Cardiac muscle cell (in vitro differentiated cells and primary cell): ENCODE measurements at regions not wholly inside any gene's neighbourhood (a gene's known extent, or its start where the extent isn't known, plus 50 kb on each side); places are given as distances from the start of the nearest gene placed in this dataset.

Source experiments
- DNase-seq, 2 donors: peaks; one replicate each; pipeline versions ENCODE4 v3.0.0 to v3.0.0-alpha.2; 2010 to 2017; ENCODE audit warnings: low read depth in 1 of 2, low spot score in 1 of 2
- H3K27ac ChIP-seq: fragments of 200-600 bp; sonication (generic); 2 replicates; pipeline ENCODE4 v1.5.1; 2016
- H3K27me3 ChIP-seq: fragments of 200-600 bp; sonication (generic); 2 replicates; pipeline ENCODE4 v1.6.0; 2016; ENCODE audit warnings: control low read depth
- H3K36me3 ChIP-seq: fragments of 200-600 bp; sonication (generic); 2 replicates; pipeline ENCODE4 v1.5.1; 2016; ENCODE audit warnings: control low read depth
- H3K4me1 ChIP-seq: fragments of 200-600 bp; sonication (generic); 2 replicates; pipeline ENCODE4 v1.8.1; 2017; ENCODE audit warnings: low read depth, mild to moderate bottlenecking, mixed run types
- H3K4me3 ChIP-seq: fragments of 200-600 bp; sonication (generic); 2 replicates; pipeline ENCODE4 v1.5.1; 2016; ENCODE audit warnings: mild to moderate bottlenecking
- H3K9me3 ChIP-seq: fragments of 200-600 bp; sonication (generic); 2 replicates; pipeline ENCODE4 v1.5.1; 2017; ENCODE audit warnings: low read depth, mild to moderate bottlenecking, control low read depth
- TF ChIP-seq, protein P1 (sequence below): IDR thresholded peaks from 2 replicates; pipeline ENCODE4 v1.5.1; 2012; ENCODE audit warnings: low read depth, mild to moderate bottlenecking, low read length

DNA sequence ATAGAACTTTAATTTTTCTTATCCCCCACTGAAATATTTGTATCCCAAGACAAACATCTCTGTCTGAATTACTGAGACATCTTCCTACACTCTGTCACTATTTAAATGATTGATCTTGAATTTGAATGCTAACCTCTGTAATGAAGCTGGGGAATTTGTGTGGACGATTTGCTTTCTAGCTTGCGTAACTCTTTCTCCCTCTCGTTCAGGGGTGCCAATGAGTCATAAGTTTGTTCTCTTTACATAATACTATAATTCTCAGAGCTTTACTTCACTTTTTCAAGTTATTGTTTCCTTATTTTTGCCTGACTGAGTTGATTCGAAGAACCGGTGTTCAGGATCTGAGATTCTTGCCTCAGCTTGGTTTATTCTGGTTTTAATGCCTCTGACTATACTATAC, 783.3 kb upstream of the CADM2 start:
- H3K4me3 ChIP-seq = no peak overlapping the region
- H3K27me3 ChIP-seq = no peaks in the 10 kb centered on the region
- no peaks in the 10 kb centered on the region for H3K4me1 ChIP-seq
- no peak overlapping the region for H3K27ac ChIP-seq
- no peaks in the 10 kb centered on the region for H3K36me3 ChIP-seq
- no peak for DNase-seq
- TF ChIP-seq, protein P1, sequence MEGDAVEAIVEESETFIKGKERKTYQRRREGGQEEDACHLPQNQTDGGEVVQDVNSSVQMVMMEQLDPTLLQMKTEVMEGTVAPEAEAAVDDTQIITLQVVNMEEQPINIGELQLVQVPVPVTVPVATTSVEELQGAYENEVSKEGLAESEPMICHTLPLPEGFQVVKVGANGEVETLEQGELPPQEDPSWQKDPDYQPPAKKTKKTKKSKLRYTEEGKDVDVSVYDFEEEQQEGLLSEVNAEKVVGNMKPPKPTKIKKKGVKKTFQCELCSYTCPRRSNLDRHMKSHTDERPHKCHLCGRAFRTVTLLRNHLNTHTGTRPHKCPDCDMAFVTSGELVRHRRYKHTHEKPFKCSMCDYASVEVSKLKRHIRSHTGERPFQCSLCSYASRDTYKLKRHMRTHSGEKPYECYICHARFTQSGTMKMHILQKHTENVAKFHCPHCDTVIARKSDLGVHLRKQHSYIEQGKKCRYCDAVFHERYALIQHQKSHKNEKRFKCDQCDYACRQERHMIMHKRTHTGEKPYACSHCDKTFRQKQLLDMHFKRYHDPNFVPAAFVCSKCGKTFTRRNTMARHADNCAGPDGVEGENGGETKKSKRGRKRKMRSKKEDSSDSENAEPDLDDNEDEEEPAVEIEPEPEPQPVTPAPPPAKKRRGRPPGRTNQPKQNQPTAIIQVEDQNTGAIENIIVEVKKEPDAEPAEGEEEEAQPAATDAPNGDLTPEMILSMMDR = no peak
- no peaks in the 10 kb centered on the region for H3K9me3 ChIP-seq

GRCh38 chr3:84184937-84185336, 773.9 kb upstream of the CADM2 start:
- Histone ChIP-seq H3K4me3 (no peak overlapping the region), H3K27me3 (no peaks in the 10 kb centered on the region), H3K36me3 (no peaks in the 10 kb centered on the region), H3K4me1 (no peaks in the 10 kb centered on the region), H3K27ac (no peak overlapping the region), H3K9me3 (no peaks in the 10 kb centered on the region)
- no peak for DNase-seq
- TF ChIP-seq, protein P1 = no peak

DNA sequence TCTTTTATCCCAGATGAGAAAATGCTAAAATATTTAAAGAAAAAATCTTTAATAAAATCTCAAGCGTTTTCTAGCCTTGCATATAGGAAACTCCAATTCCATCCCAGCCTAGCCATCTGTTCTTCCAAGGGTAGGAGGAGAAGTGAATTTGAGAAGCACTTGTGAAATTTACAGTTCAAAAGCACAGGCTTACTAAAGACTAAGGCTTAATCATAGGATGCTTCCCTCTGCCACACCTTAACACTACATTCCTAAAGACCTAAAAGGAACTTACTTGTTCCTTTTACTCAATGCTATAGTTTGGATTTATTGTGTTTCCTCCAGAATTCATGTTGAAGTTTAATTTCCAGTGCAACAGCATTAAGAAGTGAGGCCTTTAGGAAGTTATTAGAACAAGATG, 764.8 kb upstream of the CADM2 start:
- Histone ChIP-seq H3K27ac (no peak overlapping the region), H3K27me3 (no peaks in the 10 kb centered on the region), H3K9me3 (no peaks in the 10 kb centered on the region), H3K36me3 (no peaks in the 10 kb centered on the region), H3K4me3 (no peak overlapping the region), H3K4me1 (no peaks in the 10 kb centered on the region)
- TF ChIP-seq, protein P1 = no peak
- DNase-seq = no peak

GRCh38 chr3:84209474-84209873, 749.3 kb upstream of the CADM2 start:
- Histone ChIP-seq H3K4me3 (no peak overlapping the region), H3K4me1 (no peaks in the 10 kb centered on the region), H3K36me3 (no peaks in the 10 kb centered on the region), H3K27me3 (no peaks in the 10 kb centered on the region), H3K9me3 (no peaks in the 10 kb centered on the region), H3K27ac (no peak overlapping the region)
- TF ChIP-seq, protein P1 = no peak
- no peak for DNase-seq

DNA sequence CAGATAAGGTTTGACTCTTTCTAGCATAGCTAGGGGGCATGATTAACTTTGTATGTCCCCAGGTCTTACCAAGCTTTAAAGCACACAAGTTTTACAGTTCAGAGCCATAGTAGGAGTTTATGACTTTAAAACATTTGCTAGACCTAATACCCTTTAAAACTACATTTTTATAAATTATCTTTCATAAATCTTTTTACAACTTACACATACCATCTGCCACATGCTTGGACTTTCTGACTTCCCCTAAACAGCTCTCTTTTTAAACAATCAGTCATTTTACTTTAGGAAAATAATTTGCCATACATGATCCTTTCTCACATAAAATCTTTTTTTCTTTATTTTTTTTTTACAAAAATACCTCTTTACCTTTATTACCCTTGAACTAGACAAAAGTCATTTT, 735.3 kb upstream of the CADM2 start:
- no peak for DNase-seq
- TF ChIP-seq, protein P1 = no peak
- no peak overlapping the region for H3K27ac ChIP-seq
- H3K4me1 ChIP-seq = no peaks in the 10 kb centered on the region
- H3K9me3 ChIP-seq = no peaks in the 10 kb centered on the region
- H3K36me3 ChIP-seq = no peaks in the 10 kb centered on the region
- H3K4me3 ChIP-seq = no peak overlapping the region
- H3K27me3 ChIP-seq = no peaks in the 10 kb centered on the region

DNA sequence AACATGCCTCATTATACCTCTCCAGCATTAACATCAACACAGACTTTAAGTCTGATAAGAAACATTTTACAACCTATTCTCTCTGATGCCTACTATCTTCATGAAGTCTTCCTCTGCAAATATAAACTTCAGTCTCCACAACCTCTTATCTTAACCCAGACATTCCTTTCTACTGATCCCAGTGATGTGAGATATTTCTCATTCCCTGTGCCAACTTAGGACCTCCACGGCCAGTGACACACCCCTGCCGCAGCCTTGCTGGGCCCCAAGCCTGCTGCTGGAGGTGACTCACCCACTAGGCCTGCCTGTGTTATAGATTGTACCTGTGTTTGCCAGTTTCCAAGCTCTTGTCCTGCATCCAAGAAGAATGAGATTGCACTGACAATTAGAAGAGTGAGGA, 734.5 kb upstream of the CADM2 start:
- H3K36me3 ChIP-seq = no peaks in the 10 kb centered on the region
- H3K27me3 ChIP-seq = no peaks in the 10 kb centered on the region
- H3K4me1 ChIP-seq = no peaks in the 10 kb centered on the region
- DNase-seq = no peak
- H3K4me3 ChIP-seq = no peak overlapping the region
- TF ChIP-seq, protein P1 = no peak
- H3K27ac ChIP-seq = no peak overlapping the region
- no peaks in the 10 kb centered on the region for H3K9me3 ChIP-seq
